ENCODE measurements at regions not wholly inside any gene's neighbourhood (a gene's known extent, or its start where the extent isn't known, plus 50 kb on each side); places are given as distances from the start of the nearest gene placed in this dataset.
A peak's percentile ranks its signal among the peaks of the same experiment; 100 is the strongest.
"Not testable (repeated sequence)": the region's sequence is repeated elsewhere in the genome, so short reads cannot be mapped to it uniquely, and the experiment has no call there.

GRCh38 chr1:82062206-82062605, 261.5 kb downstream of the ADGRL2 start:
- no peak for DNase-seq

- no peak for DNase-seq
These were observed 259.2 kb downstream of the ADGRL2 start for GRCh38 chr1:82059959-82060358.

- no peak for DNase-seq
These were observed 256.3 kb downstream of the ADGRL2 start for GRCh38 chr1:82057011-82057410.

GRCh38 chr1:82055375-82055774, 254.6 kb downstream of the ADGRL2 start:
- not testable (repeated sequence) for DNase-seq

GRCh38 chr1:82052563-82052962, 251.8 kb downstream of the ADGRL2 start:
- DNase-seq, result no peak

GRCh38 chr1:82048596-82048995, 247.9 kb downstream of the ADGRL2 start:
- peak; percentile 83 for DNase-seq

GRCh38 chr1:82045221-82045620, 244.5 kb downstream of the ADGRL2 start:
- DNase-seq, result no peak

- DNase-seq, result no peak
These were observed 243.8 kb downstream of the ADGRL2 start for GRCh38 chr1:82044536-82044935.

- DNase-seq, result peak; percentile 63
These were observed 243.4 kb downstream of the ADGRL2 start for GRCh38 chr1:82044111-82044510.

GRCh38 chr1:82042306-82043060, 241.7 kb downstream of the ADGRL2 start:
- DNase-seq, result no peak

Measured in NCI-H1105 treated with DMSO at 0.1 percent for 48 hours (cell line).